ENCODE measurements at regions not wholly inside any gene's neighbourhood (a gene's known extent, or its start where the extent isn't known, plus 50 kb on each side); places are given as distances from the start of the nearest gene placed in this dataset.

GRCh38 chr13:71935166-71935840 is 68.3 kb upstream of the DACH1 start:
- TF ChIP-seq ZBTB7A (IDR thresholded peaks at IDR 0.05; ENCODE audit: low read depth) (no peak), TAF1 (IDR thresholded peaks at IDR 0.05; ENCODE audit: low read depth) (no peak), TCF12 (IDR thresholded peaks at IDR 0.05; ENCODE audit: low read depth) (no peak), YY1 (IDR thresholded peaks at IDR 0.05; ENCODE audit: low read depth) (no peak), NFIC (IDR thresholded peaks at IDR 0.05) (no peak), CREB1 (IDR thresholded peaks at IDR 0.05; ENCODE audit: low read depth) (no peak), TEAD4 (IDR thresholded peaks at IDR 0.05) (no peak), USF1 (IDR thresholded peaks at IDR 0.05) (no peak), EGR1 (IDR thresholded peaks at IDR 0.05) (no peak), FOXM1 (IDR thresholded peaks at IDR 0.05; ENCODE audit: borderline replicate concordance, low read depth) (no peak), RAD21 (IDR thresholded peaks at IDR 0.05; ENCODE audit: low read depth) (no peak), MAX (IDR thresholded peaks at IDR 0.05) (no peak), CEBPB (IDR thresholded peaks at IDR 0.05) (no peak), REST (IDR thresholded peaks at IDR 0.05; ENCODE audit: low read depth) (no peak)

- TF ChIP-seq MAX (IDR thresholded peaks at IDR 0.05) (no peak), NFIC (IDR thresholded peaks at IDR 0.05) (no peak), RAD21 (IDR thresholded peaks at IDR 0.05; ENCODE audit: low read depth) (no peak), YY1 (IDR thresholded peaks at IDR 0.05; ENCODE audit: low read depth) (no peak), FOXM1 (IDR thresholded peaks at IDR 0.05; ENCODE audit: borderline replicate concordance, low read depth) (no peak), CREB1 (IDR thresholded peaks at IDR 0.05; ENCODE audit: low read depth) (no peak), TEAD4 (IDR thresholded peaks at IDR 0.05) (no peak), REST (IDR thresholded peaks at IDR 0.05; ENCODE audit: low read depth) (no peak), TAF1 (IDR thresholded peaks at IDR 0.05; ENCODE audit: low read depth) (no peak), TCF12 (IDR thresholded peaks at IDR 0.05; ENCODE audit: low read depth) (no peak), ZBTB7A (IDR thresholded peaks at IDR 0.05; ENCODE audit: low read depth) (no peak), EGR1 (IDR thresholded peaks at IDR 0.05) (no peak), EP300 (IDR thresholded peaks at IDR 0.05; ENCODE audit: borderline replicate concordance) (no peak), CEBPB (IDR thresholded peaks at IDR 0.05) (no peak)
These were observed 57.9 kb upstream of the DACH1 start for GRCh38 chr13:71924931-71925330.

- TF ChIP-seq YY1 (IDR thresholded peaks at IDR 0.05; ENCODE audit: low read depth) (no peak), MAX (IDR thresholded peaks at IDR 0.05) (no peak), TAF1 (IDR thresholded peaks at IDR 0.05; ENCODE audit: low read depth) (no peak), USF1 (IDR thresholded peaks at IDR 0.05) (no peak), CEBPB (IDR thresholded peaks at IDR 0.05) (no peak), EP300 (IDR thresholded peaks at IDR 0.05; ENCODE audit: borderline replicate concordance) (no peak), FOXM1 (IDR thresholded peaks at IDR 0.05; ENCODE audit: borderline replicate concordance, low read depth) (no peak), EGR1 (IDR thresholded peaks at IDR 0.05) (no peak), TCF12 (IDR thresholded peaks at IDR 0.05; ENCODE audit: low read depth) (no peak), CREB1 (IDR thresholded peaks at IDR 0.05; ENCODE audit: low read depth) (no peak), REST (IDR thresholded peaks at IDR 0.05; ENCODE audit: low read depth) (no peak), TEAD4 (IDR thresholded peaks at IDR 0.05) (no peak), ZBTB7A (IDR thresholded peaks at IDR 0.05; ENCODE audit: low read depth) (no peak), RAD21 (IDR thresholded peaks at IDR 0.05; ENCODE audit: low read depth) (no peak)
These were observed 55.2 kb upstream of the DACH1 start for GRCh38 chr13:71922194-71922593.
